Thymus (tissue), 11 donors: ENCODE measurements at regions not wholly inside any gene's neighbourhood (a gene's known extent, or its start where the extent isn't known, plus 50 kb on each side); places are given as distances from the start of the nearest gene placed in this dataset.
"Not testable (repeated sequence)": the region's sequence is repeated elsewhere in the genome, so short reads cannot be mapped to it uniquely, and the experiment has no call there.

Experiments
- DNase-seq, 9 donors: peaks; one replicate each; pipeline ENCODE4 v3.0.0-alpha.2; 2013; ENCODE audit warnings: low spot score in 9 of 9, low read depth in 6 of 9, missing footprints in 1 of 9
- H3K27ac ChIP-seq, 2 donors: one replicate each; pipeline ENCODE4 v1.5.1; 2013; ENCODE audit warnings: control low read depth in 1 of 2, low read depth in 1 of 2, low read length in 1 of 2, mild to moderate bottlenecking in 1 of 2, moderate library complexity in 1 of 2
- H3K27me3 ChIP-seq, 2 donors: one replicate each; pipeline ENCODE4 v1.5.1; 2013; ENCODE audit warnings: low read length in 1 of 2; ENCODE audit not compliant: control insufficient read depth in 2 of 2, insufficient read depth in 1 of 2
- H3K36me3 ChIP-seq, 2 donors: one replicate each; pipeline ENCODE4 v1.5.1; 2013; ENCODE audit warnings: low read length in 1 of 2, mild to moderate bottlenecking in 1 of 2, moderate library complexity in 1 of 2; ENCODE audit not compliant: control insufficient read depth in 2 of 2, insufficient read depth in 2 of 2
- H3K4me1 ChIP-seq, 2 donors: one replicate each; pipeline ENCODE4 v1.5.1; 2013; ENCODE audit warnings: low read length in 2 of 2; ENCODE audit not compliant: control insufficient read depth in 2 of 2, insufficient read depth in 2 of 2
- H3K4me3 ChIP-seq, 2 donors: one replicate each; pipeline ENCODE4 v1.5.1; 2013; ENCODE audit warnings: low read length in 2 of 2, control low read depth in 1 of 2, mild to moderate bottlenecking in 1 of 2
- H3K9me3 ChIP-seq, 2 donors: one replicate each; pipeline ENCODE4 v1.5.1; 2013; ENCODE audit warnings: low read length in 1 of 2, mild to moderate bottlenecking in 1 of 2; ENCODE audit not compliant: control insufficient read depth in 2 of 2, insufficient read depth in 1 of 2
- WGBS: extraction: QIAGEN DNeasy Blood & Tissue Kit; methylation state at CpG from one replicate; pipeline ENCODE4 v1.1.7; 2013; 5-methylcytosine and 5-hydroxymethylcytosine counted together
- donor health status: healthy.

- not testable (repeated sequence) for H3K4me1 ChIP-seq, H3K27ac ChIP-seq, H3K9me3 ChIP-seq, DNase-seq, H3K4me3 ChIP-seq, H3K36me3 ChIP-seq, H3K27me3 ChIP-seq
- 96% methylated on average over 10 of the region's 10 CpGs for WGBS
Observed at GRCh38 chr3:189442257-189442656, 188.9 kb upstream of the TP63 start.

DNA sequence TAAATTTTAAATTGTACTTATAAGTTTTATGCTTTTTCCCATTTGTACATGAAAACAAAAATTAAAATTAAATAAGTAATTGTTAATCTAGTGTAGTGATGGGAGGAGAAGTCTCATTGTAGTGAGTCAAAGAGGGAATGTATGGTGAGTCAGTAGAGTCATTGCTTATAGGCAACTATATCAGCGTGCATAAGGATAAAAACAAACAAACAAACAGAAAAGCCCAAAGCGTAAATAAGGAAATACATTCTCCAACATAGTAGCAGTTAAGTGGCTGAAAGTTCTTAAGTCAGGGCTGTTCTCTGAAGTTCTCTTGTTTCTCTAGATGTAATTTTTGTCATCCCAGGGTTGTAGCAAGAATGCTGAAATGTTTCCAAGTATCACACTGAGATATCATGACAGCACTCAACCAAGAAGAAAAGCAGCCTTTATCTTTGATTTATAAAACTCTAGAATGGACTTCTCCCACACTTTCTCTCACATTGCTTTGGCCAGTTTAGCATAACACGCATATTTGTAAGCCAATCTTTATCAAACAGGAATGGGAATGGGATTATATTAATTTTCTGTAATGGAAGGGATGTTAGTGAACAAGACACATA, 184.1 kb upstream of the TP63 start:
- Histone ChIP-seq H3K9me3 (no peaks in the 10 kb centered on the region), H3K27me3 (no peaks in the 10 kb centered on the region), H3K27ac (no peak overlapping the region), H3K4me3 (no peak overlapping the region), H3K36me3 (no peaks in the 10 kb centered on the region), H3K4me1 (no peaks in the 10 kb centered on the region)
- 94% methylated on average over 3 of the region's 3 CpGs for WGBS
- no peak for DNase-seq

GRCh38 chr3:189449084-189449483, 182.1 kb upstream of the TP63 start:
- WGBS = 92% methylated on average over 1 of the region's 1 CpG
- H3K4me1 ChIP-seq = no peaks in the 10 kb centered on the region
- no peak for DNase-seq
- H3K36me3 ChIP-seq = no peaks in the 10 kb centered on the region
- no peak overlapping the region for H3K4me3 ChIP-seq
- H3K27me3 ChIP-seq = no peaks in the 10 kb centered on the region
- no peaks in the 10 kb centered on the region for H3K9me3 ChIP-seq
- no peak overlapping the region for H3K27ac ChIP-seq

DNA sequence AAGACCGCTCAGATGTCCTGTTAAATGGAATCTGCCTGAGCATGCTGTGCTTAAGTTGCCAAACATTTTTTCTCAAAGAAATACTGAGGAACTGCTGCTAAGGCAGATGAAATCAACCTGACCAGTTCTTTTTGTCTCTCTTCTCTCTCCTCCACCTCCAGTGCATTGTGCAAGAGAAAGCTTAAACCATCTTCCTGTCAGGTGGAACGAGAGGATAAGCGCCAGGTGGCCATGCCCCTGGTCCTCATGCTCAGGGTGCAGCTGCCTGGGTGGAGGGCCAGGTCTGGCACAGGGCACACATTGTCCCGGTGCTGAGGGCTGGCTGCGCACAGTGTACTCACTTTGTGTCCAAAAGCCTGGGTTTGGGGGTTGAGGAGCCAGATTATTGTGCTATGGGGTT, 176.2 kb upstream of the TP63 start:
- 92% methylated on average over 5 of the region's 5 CpGs for WGBS
- Histone ChIP-seq H3K4me3 (no peak overlapping the region), H3K9me3 (peaks cover 0 to 4% of the 10 kb centered on the region in 2 donors), H3K27ac (peak overlapping the region in 1 of 2 donors; percentile 10), H3K27me3 (no peaks in the 10 kb centered on the region), H3K36me3 (no peaks in the 10 kb centered on the region), H3K4me1 (no peaks in the 10 kb centered on the region)
- DNase-seq = no peak

- Histone ChIP-seq H3K27me3 (no peaks in the 10 kb centered on the region), H3K27ac (no peak overlapping the region), H3K4me1 (no peaks in the 10 kb centered on the region), H3K9me3 (peaks cover 0 to 4% of the 10 kb centered on the region in 2 donors), H3K4me3 (no peak overlapping the region), H3K36me3 (no peaks in the 10 kb centered on the region)
- DNase-seq = no peak
- 93% methylated on average over 6 of the region's 6 CpGs for whole genome bisulfite sequencing
Observed at GRCh38 chr3:189455641-189456417, 175.4 kb upstream of the TP63 start.

GRCh38 chr3:189457201-189457607, 174.0 kb upstream of the TP63 start:
- peaks cover 0 to 4% of the 10 kb centered on the region in 2 donors for H3K9me3 ChIP-seq
- WGBS = 93% methylated on average over 7 of the region's 7 CpGs
- H3K27me3 ChIP-seq = no peaks in the 10 kb centered on the region
- no peak overlapping the region for H3K4me3 ChIP-seq
- no peak overlapping the region for H3K27ac ChIP-seq
- no peaks in the 10 kb centered on the region for H3K36me3 ChIP-seq
- H3K4me1 ChIP-seq = no peaks in the 10 kb centered on the region
- DNase-seq = no peak

DNA sequence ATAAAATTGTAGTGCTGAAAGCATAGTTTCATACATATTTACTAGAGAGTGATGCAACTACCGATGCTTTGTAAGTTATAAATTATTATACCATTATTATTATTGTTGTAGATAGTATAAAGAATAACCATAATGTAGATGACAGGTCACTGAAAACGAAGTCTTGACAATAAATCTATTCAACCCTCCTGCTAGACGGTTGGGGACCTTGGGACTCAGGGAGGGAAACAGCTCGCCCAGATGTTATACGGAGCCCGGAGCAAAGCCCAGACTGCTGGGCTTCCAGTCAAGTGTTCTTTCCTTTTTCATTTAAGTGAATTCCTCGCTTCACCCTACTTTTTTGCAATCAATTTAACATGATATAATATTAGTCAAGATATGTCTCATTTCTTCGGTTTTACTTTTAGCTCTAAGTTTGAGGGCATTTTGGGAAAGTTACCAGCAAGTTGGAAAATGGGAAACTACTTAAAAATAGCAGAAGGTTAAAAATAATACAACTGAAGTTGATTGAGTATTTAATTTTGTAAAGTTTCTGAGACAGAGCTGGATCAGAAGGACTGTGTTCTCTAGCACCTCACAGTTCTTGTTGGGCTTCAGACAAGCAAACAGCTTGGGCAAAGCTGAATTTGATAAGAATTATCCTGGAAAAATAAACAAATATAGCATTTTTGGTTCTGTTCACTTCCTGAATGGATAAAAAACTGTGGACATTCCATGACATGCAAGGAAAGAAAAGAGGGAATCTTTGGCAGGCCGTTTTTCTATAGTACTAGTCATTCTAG, 173.4 kb upstream of the TP63 start:
- H3K27ac ChIP-seq = no peak overlapping the region
- H3K4me3 ChIP-seq = no peak overlapping the region
- 95% methylated on average over 9 of the region's 9 CpGs for WGBS
- no peaks in the 10 kb centered on the region for H3K36me3 ChIP-seq
- no peaks in the 10 kb centered on the region for H3K27me3 ChIP-seq
- no peaks in the 10 kb centered on the region for H3K4me1 ChIP-seq
- peaks cover 0 to 4% of the 10 kb centered on the region in 2 donors for H3K9me3 ChIP-seq
- no peak for DNase-seq

GRCh38 chr3:189458528-189458927, 172.7 kb upstream of the TP63 start:
- H3K4me1 ChIP-seq = no peaks in the 10 kb centered on the region

GRCh38 chr3:189459231-189459630, 172.0 kb upstream of the TP63 start:
- Histone ChIP-seq H3K4me3 (no peak overlapping the region), H3K36me3 (no peaks in the 10 kb centered on the region), H3K27me3 (no peaks in the 10 kb centered on the region), H3K27ac (no peak overlapping the region), H3K4me1 (no peaks in the 10 kb centered on the region), H3K9me3 (peaks cover 0 to 4% of the 10 kb centered on the region in 2 donors)
- 86% methylated on average over 2 of the region's 2 CpGs for WGBS
- no peak for DNase-seq

More at GRCh38 chr3:189458528-189458927, 172.7 kb upstream of the TP63 start:
- H3K27me3 ChIP-seq = no peaks in the 10 kb centered on the region
- peaks cover 0 to 4% of the 10 kb centered on the region in 2 donors for H3K9me3 ChIP-seq
- no peak for DNase-seq
- WGBS = 92% methylated on average over 7 of the region's 7 CpGs
- no peak overlapping the region for H3K4me3 ChIP-seq
- H3K36me3 ChIP-seq = no peaks in the 10 kb centered on the region
- H3K27ac ChIP-seq = no peak overlapping the region
